GF-D8 (cell line): ENCODE measurements at regions not wholly inside any gene's neighbourhood (a gene's known extent, or its start where the extent isn't known, plus 50 kb on each side); places are given as distances from the start of the nearest gene placed in this dataset.

Experiments
- DNase-seq: peaks from one replicate; lab custom pipeline; 2025; lab: John Stamatoyannopoulos, UW

DNA sequence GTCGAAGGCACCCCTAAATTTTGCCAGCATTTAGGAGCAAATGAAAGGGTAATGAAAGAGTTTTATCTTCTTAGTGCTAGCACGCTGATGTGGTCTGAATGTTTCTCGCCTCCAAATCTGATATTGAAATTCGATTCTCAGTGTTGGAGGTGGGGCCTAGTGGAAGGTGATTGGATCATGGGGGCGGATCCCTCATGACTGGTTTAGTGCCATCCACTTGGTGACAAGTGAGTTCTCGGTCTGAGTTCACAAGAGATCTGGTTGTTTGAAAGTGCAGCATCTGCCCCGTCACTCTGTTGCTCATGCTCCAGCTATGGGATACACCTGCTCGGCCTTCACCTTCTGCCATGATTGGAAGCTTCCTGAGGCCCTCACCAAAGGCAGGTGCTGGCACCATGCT, 75.1 kb upstream of the ZBTB40 start:
- no peak for DNase-seq

DNA sequence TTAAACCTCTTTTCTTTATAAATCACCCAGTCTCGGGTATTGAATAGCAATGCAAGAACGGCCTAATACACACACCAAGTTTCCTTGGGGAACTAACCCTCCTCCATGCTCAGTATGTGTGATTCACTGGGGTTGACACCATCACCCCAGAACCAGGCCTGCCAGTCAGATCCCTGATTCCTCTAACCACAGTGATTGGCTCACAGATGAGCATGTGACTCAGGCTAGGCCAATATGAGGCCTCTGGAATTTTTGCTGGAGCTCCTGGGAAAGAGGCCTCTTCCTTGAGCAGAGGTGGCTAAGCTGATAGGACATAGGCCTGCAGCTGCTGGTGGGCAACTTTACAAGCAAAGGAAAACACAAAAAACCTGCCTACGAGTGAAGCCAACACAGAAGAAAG, 74.7 kb upstream of the ZBTB40 start:
- DNase-seq, result no peak

GRCh38 chr1:22379566-22379965, 72.1 kb upstream of the ZBTB40 start:
- DNase-seq, result no peak

DNA sequence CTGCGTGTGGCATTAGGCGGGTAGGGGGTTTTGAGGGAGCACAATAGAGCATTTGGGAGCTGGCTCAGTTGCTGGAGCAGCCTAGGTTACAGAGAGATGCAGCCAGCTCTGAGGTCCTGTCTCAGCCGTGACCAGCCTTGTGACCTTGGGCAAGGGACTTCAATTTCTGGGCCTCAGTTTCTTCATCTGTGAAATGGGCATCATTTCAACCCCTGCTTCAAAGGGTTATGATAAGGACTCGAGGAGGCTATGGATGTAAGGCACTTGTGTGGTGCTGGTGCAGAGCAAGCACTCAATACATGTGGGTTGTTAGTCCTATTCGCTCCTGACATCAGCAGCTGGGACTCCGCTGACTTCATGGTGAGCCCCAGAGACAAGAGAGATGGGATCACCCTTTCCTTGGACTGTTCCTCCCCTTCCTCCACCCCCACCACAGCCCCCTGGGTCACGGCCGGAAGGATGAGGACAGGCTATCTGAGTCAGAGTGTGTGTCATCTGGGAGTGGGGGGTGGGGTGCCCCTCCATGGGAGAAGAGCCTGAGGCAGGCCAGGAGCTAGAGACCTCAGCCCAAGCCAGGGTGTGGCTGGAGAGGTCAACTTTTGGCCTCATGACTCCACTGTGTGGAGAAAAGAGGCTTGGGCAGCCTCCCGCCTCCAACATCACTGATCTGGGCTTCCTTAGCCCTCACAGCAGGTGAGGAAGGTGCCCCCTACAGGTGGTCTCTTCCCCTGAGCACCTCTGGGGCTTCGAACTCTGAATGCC, 71.4 kb upstream of the ZBTB40 start:
- DNase-seq, result no peak

DNA sequence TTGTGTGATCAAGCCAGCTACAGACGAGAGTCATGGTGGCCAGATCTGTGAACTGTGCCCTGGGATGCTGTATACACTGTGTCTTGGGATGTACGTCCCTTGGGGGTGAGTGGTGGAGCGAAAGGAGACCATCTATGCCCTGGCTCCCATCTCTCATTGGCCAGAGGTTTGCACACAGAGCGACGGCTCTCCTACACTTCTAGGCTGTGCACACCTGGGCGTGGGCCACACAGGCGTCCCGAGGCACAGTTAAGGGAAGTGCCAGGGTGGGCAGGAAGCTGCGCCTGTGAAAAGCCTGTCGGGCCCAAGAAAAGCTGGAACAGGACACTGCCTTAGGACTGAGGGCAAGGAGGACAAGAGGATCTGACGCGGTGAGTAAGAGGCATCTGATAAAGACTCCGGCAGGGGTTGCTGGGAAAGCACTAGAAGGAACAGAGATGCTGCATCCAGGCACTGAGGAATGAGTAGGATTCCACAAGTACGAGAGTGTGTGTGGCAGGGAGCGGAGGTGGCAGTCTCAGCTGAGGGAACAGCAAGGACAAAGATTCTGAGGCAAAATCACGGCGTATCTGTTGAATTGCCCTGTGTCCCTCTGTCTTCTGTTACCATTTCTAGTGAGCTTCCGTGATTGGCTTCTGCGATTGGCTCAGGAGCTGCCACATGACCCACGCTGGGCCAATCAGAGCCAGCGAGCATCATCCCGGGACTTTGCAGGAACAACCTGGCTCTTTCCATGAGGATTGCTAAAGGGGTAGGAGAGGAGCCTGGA, 67.9 kb upstream of the ZBTB40 start:
- no peak for DNase-seq

DNA sequence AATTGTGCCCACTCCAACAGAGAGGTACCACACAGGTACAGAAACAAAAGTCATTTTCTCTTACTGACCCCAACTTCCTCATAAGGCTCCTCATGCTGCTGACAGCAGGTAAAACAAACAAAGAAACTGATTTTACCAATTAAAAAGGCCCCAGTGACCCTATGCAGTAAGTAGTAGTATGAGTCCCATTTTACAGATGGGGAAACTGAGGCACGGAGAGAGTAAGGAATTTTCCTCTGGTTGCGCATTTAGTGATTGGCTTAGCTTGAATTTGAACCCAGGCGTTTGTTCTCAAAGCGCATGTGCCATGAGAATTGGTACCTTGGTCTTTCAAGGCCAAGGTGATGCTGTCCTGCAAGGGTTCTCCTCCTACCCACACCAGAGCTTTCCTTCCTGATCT, 66.1 kb upstream of the ZBTB40 start:
- DNase-seq, result no peak

GRCh38 chr1:22386774-22387173, 64.9 kb upstream of the ZBTB40 start:
- no peak for DNase-seq

DNA sequence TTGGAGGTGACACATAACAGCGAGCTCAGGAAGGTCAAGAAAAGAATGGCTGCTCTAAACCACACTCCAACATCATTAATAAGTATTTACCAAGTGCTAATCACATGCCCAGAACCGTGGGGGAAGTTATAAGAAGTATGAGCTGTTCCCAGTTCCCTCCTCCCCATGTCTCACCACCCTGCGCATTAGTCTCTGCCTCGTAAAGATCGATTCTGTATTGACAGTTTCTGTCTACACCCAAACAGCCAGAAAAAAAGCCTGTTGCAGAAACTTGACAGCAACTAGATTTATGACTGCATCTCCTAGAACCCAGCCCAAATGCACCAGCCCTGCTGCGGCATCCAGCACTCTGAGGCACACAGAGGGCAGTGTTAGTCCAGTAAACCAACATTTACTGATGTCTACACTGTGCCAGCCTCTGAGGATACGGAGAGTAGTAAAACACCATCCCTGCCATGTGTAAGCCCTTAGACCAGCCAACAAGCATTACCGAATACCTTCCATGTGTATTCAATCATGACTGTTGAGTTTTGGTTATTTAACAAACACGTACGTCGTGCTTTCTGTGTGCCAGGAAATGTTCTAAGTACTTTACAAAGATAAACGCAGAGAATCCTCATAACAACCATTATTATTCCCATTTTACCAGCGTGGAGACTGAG, 63.6 kb upstream of the ZBTB40 start:
- no peak for DNase-seq

- DNase-seq, result no peak
Measured at GRCh38 chr1:22388671-22389450, 62.8 kb upstream of the ZBTB40 start.

- DNase-seq, result no peak
Measured at GRCh38 chr1:22393587-22393986, 58.1 kb upstream of the ZBTB40 start.

GRCh38 chr1:22398656-22399420, 52.8 kb upstream of the ZBTB40 start:
- no peak for DNase-seq

GRCh38 chr1:22399421-22400091, 52.1 kb upstream of the ZBTB40 start:
- DNase-seq, result no peak
